ENCODE measurements at regions not wholly inside any gene's neighbourhood (a gene's known extent, or its start where the extent isn't known, plus 50 kb on each side); places are given as distances from the start of the nearest gene placed in this dataset.

- no peak for FAIRE-seq
- H3K4me3 ChIP-seq (ENCODE audit: low read depth, low read length): no peak overlapping the region
- no peaks in the 10 kb centered on the region for H3K27me3 ChIP-seq (ENCODE audit: control insufficient read depth, insufficient read depth, low read length)
- no peak for TF ChIP-seq CTCF (IDR thresholded peaks at IDR 0.05; ENCODE audit: insufficient read depth, low read length, severe bottlenecking)
- no peak for DNase-seq (ENCODE audit: low read depth)
- H3K36me3 ChIP-seq (ENCODE audit: control insufficient read depth, insufficient read depth, low read length): no peaks in the 10 kb centered on the region
Measured at GRCh38 chr6:48977573-48977972, 485.5 kb downstream of the MMUT start.

GRCh38 chr6:48973491-48973890 lies 489.6 kb downstream of the MMUT start:
- Histone ChIP-seq H3K4me3 (ENCODE audit: low read depth, low read length) (no peak overlapping the region), H3K27me3 (ENCODE audit: control insufficient read depth, insufficient read depth, low read length) (no peaks in the 10 kb centered on the region), H3K36me3 (ENCODE audit: control insufficient read depth, insufficient read depth, low read length) (no peaks in the 10 kb centered on the region)
- TF ChIP-seq CTCF (IDR thresholded peaks at IDR 0.05; ENCODE audit: insufficient read depth, low read length, severe bottlenecking): no peak
- FAIRE-seq: no peak
- DNase-seq (ENCODE audit: low read depth): peak; percentile 8

- no peak overlapping the region for H3K4me3 ChIP-seq (ENCODE audit: low read depth, low read length)
- no peak for FAIRE-seq
- no peak for TF ChIP-seq CTCF (IDR thresholded peaks at IDR 0.05; ENCODE audit: insufficient read depth, low read length, severe bottlenecking)
- peak; percentile 42 for DNase-seq (ENCODE audit: low read depth)
- H3K27me3 ChIP-seq (ENCODE audit: control insufficient read depth, insufficient read depth, low read length): no peaks in the 10 kb centered on the region
- H3K36me3 ChIP-seq (ENCODE audit: control insufficient read depth, insufficient read depth, low read length): no peaks in the 10 kb centered on the region
Measured at GRCh38 chr6:48961781-48962415, 501.2 kb downstream of the MMUT start.

GRCh38 chr6:48959251-48960060 lies 503.6 kb downstream of the MMUT start:
- H3K36me3 ChIP-seq (ENCODE audit: control insufficient read depth, insufficient read depth, low read length): no peaks in the 10 kb centered on the region
- FAIRE-seq (no peak), DNase-seq (ENCODE audit: low read depth) (no peak)
- no peak overlapping the region for H3K4me3 ChIP-seq (ENCODE audit: low read depth, low read length)
- no peak for TF ChIP-seq CTCF (IDR thresholded peaks at IDR 0.05; ENCODE audit: insufficient read depth, low read length, severe bottlenecking)
- no peaks in the 10 kb centered on the region for H3K27me3 ChIP-seq (ENCODE audit: control insufficient read depth, insufficient read depth, low read length)

GRCh38 chr6:48957781-48958180 lies 505.3 kb downstream of the MMUT start:
- H3K4me3 ChIP-seq (ENCODE audit: low read depth, low read length): no peak overlapping the region
- H3K36me3 ChIP-seq (ENCODE audit: control insufficient read depth, insufficient read depth, low read length): no peaks in the 10 kb centered on the region
- DNase-seq (ENCODE audit: low read depth) (no peak), FAIRE-seq (no peak)
- no peaks in the 10 kb centered on the region for H3K27me3 ChIP-seq (ENCODE audit: control insufficient read depth, insufficient read depth, low read length)
- TF ChIP-seq CTCF (IDR thresholded peaks at IDR 0.05; ENCODE audit: insufficient read depth, low read length, severe bottlenecking): no peak
